Adipose tissue (tissue), 3 donors: ENCODE measurements at regions not wholly inside any gene's neighbourhood (a gene's known extent, or its start where the extent isn't known, plus 50 kb on each side); places are given as distances from the start of the nearest gene placed in this dataset.
"Not testable (repeated sequence)": the region's sequence is repeated elsewhere in the genome, so short reads cannot be mapped to it uniquely, and the experiment has no call there.

Experiments
- H3K27ac ChIP-seq: one replicate; pipeline ENCODE4 v1.5.1; 2013; ENCODE audit warnings: low read depth, low read length
- WGBS, 3 donors: extraction: QIAGEN DNeasy Blood & Tissue Kit; methylation state at CpG; one replicate each; pipeline ENCODE4 v1.1.7; 2013; 5-methylcytosine and 5-hydroxymethylcytosine counted together
- donor health status: healthy with polysubstance abuse.
- donor health status: Bipolar disorder and iron deficiency.
- donor health status: healthy.

GRCh38 chr1:164101802-164102201 lies 457.2 kb upstream of the PBX1 start:
- H3K27ac ChIP-seq, result no peak overlapping the region
- WGBS, 3 donors, result 93 to 98% (median 97%) methylated on average over 2 of the region's 2 CpGs

- no peak overlapping the region for H3K27ac ChIP-seq
- WGBS, 3 donors, result 75 to 92% (median 79%) methylated on average over 1 of the region's 1 CpG
These were observed 427.0 kb upstream of the PBX1 start for GRCh38 chr1:164131949-164132348.

- WGBS, 3 donors, result 79 to 86% (median 82%) methylated on average over 3 of the region's 3 CpGs
- no peak overlapping the region for H3K27ac ChIP-seq
These were observed 421.6 kb upstream of the PBX1 start for GRCh38 chr1:164137273-164137925.

GRCh38 chr1:164141797-164142196 lies 417.2 kb upstream of the PBX1 start:
- no peak overlapping the region for H3K27ac ChIP-seq
- WGBS, 3 donors, result 45 to 86% (median 80%) methylated on average over 8 of the region's 8 CpGs

GRCh38 chr1:164154622-164155021 lies 404.4 kb upstream of the PBX1 start:
- H3K27ac ChIP-seq, result no peak overlapping the region
- 63 to 68% (median 63%) methylated on average over 1 of the region's 1 CpG for WGBS, 3 donors

GRCh38 chr1:164155347-164155746 lies 403.6 kb upstream of the PBX1 start:
- WGBS, 3 donors, result 51 to 56% (median 55%) methylated on average over 4 of the region's 4 CpGs
- no peak overlapping the region for H3K27ac ChIP-seq

- H3K27ac ChIP-seq, result no peak overlapping the region
- 79 to 95% (median 90%) methylated on average over 1 of the region's 1 CpG for WGBS, 3 donors
These were observed 395.6 kb upstream of the PBX1 start for GRCh38 chr1:164163289-164163849.

- H3K27ac ChIP-seq, result no peak overlapping the region
- 78 to 84% (median 80%) methylated on average over 2 of the region's 2 CpGs for WGBS, 3 donors
These were observed 393.5 kb upstream of the PBX1 start for GRCh38 chr1:164165466-164165865.

- 53 to 78% (median 77%) methylated on average over 6 of the region's 6 CpGs for WGBS, 3 donors
These were observed 392.5 kb upstream of the PBX1 start for GRCh38 chr1:164166454-164166853.

GRCh38 chr1:164177118-164177517 lies 381.9 kb upstream of the PBX1 start:
- H3K27ac ChIP-seq, result no peak overlapping the region
- 73 to 83% (median 82%) methylated on average over 2 of the region's 2 CpGs for WGBS, 3 donors

More at GRCh38 chr1:164166454-164166853, 392.5 kb upstream of the PBX1 start:
- not testable (repeated sequence) for H3K27ac ChIP-seq

- H3K27ac ChIP-seq, result no peak overlapping the region
These were observed 378.2 kb upstream of the PBX1 start for GRCh38 chr1:164180824-164181223.

GRCh38 chr1:164183854-164184635 lies 374.9 kb upstream of the PBX1 start:
- no peak overlapping the region for H3K27ac ChIP-seq
- WGBS, 3 donors, result 65 to 74% (median 73%) methylated on average over 4 of the region's 4 CpGs

GRCh38 chr1:164186881-164187280 lies 372.1 kb upstream of the PBX1 start:
- no peak overlapping the region for H3K27ac ChIP-seq
- WGBS, 3 donors, result 75 to 84% (median 79%) methylated on average over 5 of the region's 5 CpGs

- 10 to 47% (median 35%) methylated on average over 4 of the region's 4 CpGs for WGBS, 3 donors
- no peak overlapping the region for H3K27ac ChIP-seq
These were observed 370.5 kb upstream of the PBX1 start for GRCh38 chr1:164188497-164188896.

- no peak overlapping the region for H3K27ac ChIP-seq
These were observed 367.8 kb upstream of the PBX1 start for GRCh38 chr1:164191191-164191590.

- 72 to 81% (median 75%) methylated on average over 3 of the region's 3 CpGs for WGBS, 3 donors
- H3K27ac ChIP-seq, result no peak overlapping the region
These were observed 348.7 kb upstream of the PBX1 start for GRCh38 chr1:164210211-164210739.

- H3K27ac ChIP-seq, result no peak overlapping the region
These were observed 335.6 kb upstream of the PBX1 start for GRCh38 chr1:164223378-164223777.

- 82 to 93% (median 93%) methylated on average over 2 of the region's 2 CpGs for WGBS, 3 donors
- no peak overlapping the region for H3K27ac ChIP-seq
These were observed 334.0 kb upstream of the PBX1 start for GRCh38 chr1:164225011-164225410.

GRCh38 chr1:164226977-164227376 lies 332.0 kb upstream of the PBX1 start:
- 83 to 87% (median 83%) methylated on average over 4 of the region's 4 CpGs for WGBS, 3 donors
- H3K27ac ChIP-seq, result no peak overlapping the region

GRCh38 chr1:164228928-164229327 lies 330.1 kb upstream of the PBX1 start:
- H3K27ac ChIP-seq, result no peak overlapping the region
- WGBS, 3 donors, result 65 to 86% (median 79%) methylated on average over 6 of the region's 6 CpGs
